SK-MEL-5 (cell line): ENCODE measurements at regions not wholly inside any gene's neighbourhood (a gene's known extent, or its start where the extent isn't known, plus 50 kb on each side); places are given as distances from the start of the nearest gene placed in this dataset.

Experiments
- DNase-seq: peaks from one replicate; pipeline ENCODE4 v3.0.0-alpha.2; 2016; ENCODE audit warnings: low read depth, low spot score
- in situ Hi-C: cut with HindIII; loops from 2 replicates; pipeline ENCODE4 v1.10.0; 2016; ENCODE audit warnings: low sequenced_read_pairs, high pct_unique_total_duplicates, low pct_unique_long_range_greater_than_20kb

GRCh38 chr7:45990276-45990675 lies 69.2 kb upstream of the IGFBP3 start:
- no peak for DNase-seq
- in situ Hi-C loops: no loop called here

- in situ Hi-C loops: no loop called here
- no peak for DNase-seq
These were observed 67.5 kb upstream of the IGFBP3 start for GRCh38 chr7:45988405-45989057.

GRCh38 chr7:45987521-45988290 lies 66.6 kb upstream of the IGFBP3 start:
- no peak for DNase-seq
- in situ Hi-C loops: no loop called here

GRCh38 chr7:45986355-45987298 lies 65.6 kb upstream of the IGFBP3 start:
- DNase-seq: no peak
- in situ Hi-C loops: no loop called here

GRCh38 chr7:45985902-45986301 lies 64.8 kb upstream of the IGFBP3 start:
- in situ Hi-C loops: no loop called here
- no peak for DNase-seq

GRCh38 chr7:45984386-45985295 lies 63.6 kb upstream of the IGFBP3 start:
- in situ Hi-C loops: no loop called here
- peak; percentile 22 for DNase-seq

GRCh38 chr7:45983720-45984255 lies 62.7 kb upstream of the IGFBP3 start:
- DNase-seq: no peak
- in situ Hi-C loops: no loop called here

GRCh38 chr7:45982907-45983719 lies 62.0 kb upstream of the IGFBP3 start:
- in situ Hi-C loops: no loop called here
- no peak for DNase-seq

GRCh38 chr7:45982132-45982531 lies 61.1 kb upstream of the IGFBP3 start:
- in situ Hi-C loops: no loop called here
- no peak for DNase-seq

GRCh38 chr7:45980973-45981372 lies 59.9 kb upstream of the IGFBP3 start:
- in situ Hi-C loops: no loop called here
- DNase-seq: no peak

GRCh38 chr7:45980181-45980905 lies 59.3 kb upstream of the IGFBP3 start:
- DNase-seq: no peak

GRCh38 chr7:45979275-45980180 lies 58.5 kb upstream of the IGFBP3 start:
- DNase-seq: no peak
- in situ Hi-C loops: no loop called here

More at GRCh38 chr7:45980181-45980905, 59.3 kb upstream of the IGFBP3 start:
- in situ Hi-C loops: no loop called here

GRCh38 chr7:45978731-45979211 lies 57.7 kb upstream of the IGFBP3 start:
- DNase-seq: peak; percentile 20
- in situ Hi-C loops: no loop called here

GRCh38 chr7:45978010-45978681 lies 57.1 kb upstream of the IGFBP3 start:
- DNase-seq: peak; percentile 75
- in situ Hi-C loops: no loop called here
